Midbrain (tissue), 1 donor: ENCODE measurements at regions not wholly inside any gene's neighbourhood (a gene's known extent, or its start where the extent isn't known, plus 50 kb on each side); places are given as distances from the start of the nearest gene placed in this dataset.
"Not testable (repeated sequence)": the region's sequence is repeated elsewhere in the genome, so short reads cannot be mapped to it uniquely, and the experiment has no call there.

ENCODE experiments used
- DNase-seq: peaks from one replicate; lab custom pipeline; 2025; lab: John Stamatoyannopoulos, UW

- DNase-seq: no peak
These were observed 1106.3 kb upstream of the SLC39A10 start for GRCh38 chr2:194550702-194551101.

GRCh38 chr2:194549387-194549786 lies 1107.6 kb upstream of the SLC39A10 start:
- no peak for DNase-seq

- DNase-seq: no peak
These were observed 1111.0 kb upstream of the SLC39A10 start for GRCh38 chr2:194545978-194546377.

- DNase-seq: no peak
These were observed 1117.6 kb upstream of the SLC39A10 start for GRCh38 chr2:194539425-194539824.

GRCh38 chr2:194526121-194526520 lies 1130.9 kb upstream of the SLC39A10 start:
- DNase-seq: no peak

GRCh38 chr2:194514281-194514680 lies 1142.7 kb upstream of the SLC39A10 start:
- DNase-seq: no peak

- not testable (repeated sequence) for DNase-seq
These were observed 1146.0 kb upstream of the SLC39A10 start for GRCh38 chr2:194511070-194511469.

GRCh38 chr2:194504876-194505275 lies 1152.2 kb upstream of the SLC39A10 start:
- not testable (repeated sequence) for DNase-seq

GRCh38 chr2:194495046-194495445 lies 1162.0 kb upstream of the SLC39A10 start:
- no peak for DNase-seq

- no peak for DNase-seq
These were observed 1162.6 kb upstream of the SLC39A10 start for GRCh38 chr2:194494401-194494800.

- DNase-seq: no peak
These were observed 1165.5 kb upstream of the SLC39A10 start for GRCh38 chr2:194491409-194492115.

- no peak for DNase-seq
These were observed 1170.7 kb upstream of the SLC39A10 start for GRCh38 chr2:194486326-194486725.

GRCh38 chr2:194483041-194483440 lies 1174.0 kb upstream of the SLC39A10 start:
- DNase-seq: no peak

- DNase-seq: no peak
These were observed 1191.4 kb upstream of the SLC39A10 start for GRCh38 chr2:194465641-194466040.

GRCh38 chr2:194464964-194465638 lies 1191.9 kb upstream of the SLC39A10 start:
- DNase-seq: no peak

- not testable (repeated sequence) for DNase-seq
These were observed 1194.1 kb upstream of the SLC39A10 start for GRCh38 chr2:194462883-194463282.

GRCh38 chr2:194455358-194455757 lies 1201.7 kb upstream of the SLC39A10 start:
- DNase-seq: no peak

GRCh38 chr2:194452504-194452903 lies 1204.5 kb upstream of the SLC39A10 start:
- no peak for DNase-seq

GRCh38 chr2:194445226-194445625 lies 1211.8 kb upstream of the SLC39A10 start:
- DNase-seq: no peak

- DNase-seq: no peak
These were observed 1213.1 kb upstream of the SLC39A10 start for GRCh38 chr2:194443926-194444325.

- DNase-seq: no peak
These were observed 1232.3 kb upstream of the SLC39A10 start for GRCh38 chr2:194424683-194425209.

GRCh38 chr2:194411221-194411620 lies 1245.8 kb upstream of the SLC39A10 start:
- DNase-seq: no peak

- no peak for DNase-seq
These were observed 1261.2 kb upstream of the SLC39A10 start for GRCh38 chr2:194395818-194396217.
